ENCODE measurements at regions not wholly inside any gene's neighbourhood (a gene's known extent, or its start where the extent isn't known, plus 50 kb on each side); places are given as distances from the start of the nearest gene placed in this dataset.

- no peak for ATAC-seq
Observed at GRCh38 chr2:16271231-16271896, 331.0 kb downstream of the MYCN start.

DNA sequence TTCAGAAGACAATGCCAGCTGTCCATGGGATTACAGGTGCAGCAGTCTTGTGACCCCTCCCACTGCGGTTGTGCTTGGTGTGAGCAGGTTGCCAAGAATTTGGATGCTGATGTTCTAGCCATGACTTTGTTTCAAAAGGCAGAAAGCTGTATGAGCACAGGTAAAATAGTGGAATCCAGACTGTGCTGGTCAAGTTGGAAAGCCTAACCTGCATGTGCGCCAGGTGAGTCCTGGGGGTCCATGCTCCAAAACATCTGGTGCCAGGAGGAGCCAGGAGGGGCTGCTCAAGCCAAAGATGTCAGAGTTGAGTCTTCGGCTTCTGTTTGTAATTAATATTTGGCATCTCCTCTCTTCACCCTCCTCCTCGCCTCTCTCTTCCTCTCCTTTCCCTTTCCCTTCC lies 330.1 kb downstream of the MYCN start:
- ATAC-seq: no peak

- no peak for ATAC-seq
Observed at GRCh38 chr2:16268301-16269000, 328.1 kb downstream of the MYCN start.

- ATAC-seq: no peak
Observed at GRCh38 chr2:16266571-16266970, 326.2 kb downstream of the MYCN start.

GRCh38 chr2:16264931-16265540 lies 324.7 kb downstream of the MYCN start:
- ATAC-seq: no peak

- ATAC-seq: no peak
Observed at GRCh38 chr2:16264491-16264890, 324.1 kb downstream of the MYCN start.

- ATAC-seq: no peak
Observed at GRCh38 chr2:16263241-16263890, 323.0 kb downstream of the MYCN start.

DNA sequence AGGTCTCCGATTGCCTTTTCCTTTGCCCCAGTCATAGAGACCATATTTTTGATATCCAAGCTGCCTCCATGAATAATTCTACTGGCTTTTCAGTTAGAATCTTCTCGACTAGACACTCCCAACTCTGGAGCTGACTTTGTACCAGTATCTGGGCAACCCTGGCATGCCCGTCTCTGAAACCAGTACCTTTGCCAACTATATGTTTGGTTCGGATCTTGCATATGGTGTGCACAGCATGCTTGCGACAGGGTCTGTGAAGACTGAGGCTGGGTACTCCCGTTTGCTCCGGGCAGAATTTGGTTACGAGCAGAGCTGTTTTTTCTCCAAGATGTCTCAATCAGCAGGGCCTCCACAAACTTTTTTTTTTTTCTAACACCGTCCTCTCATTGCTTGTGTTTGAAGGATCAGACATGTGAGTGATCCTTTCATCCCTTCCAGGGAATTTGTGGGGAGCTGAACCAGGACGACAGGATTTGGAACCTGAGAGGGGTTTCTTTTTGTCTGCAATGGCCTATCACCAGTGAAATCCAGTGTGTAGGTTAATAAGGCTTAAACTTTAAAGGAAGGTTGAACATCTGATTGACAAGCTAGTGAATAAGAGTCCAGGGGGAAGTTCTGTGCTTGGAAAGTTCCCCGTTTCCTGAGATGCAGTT lies 322.3 kb downstream of the MYCN start:
- no peak for ATAC-seq

DNA sequence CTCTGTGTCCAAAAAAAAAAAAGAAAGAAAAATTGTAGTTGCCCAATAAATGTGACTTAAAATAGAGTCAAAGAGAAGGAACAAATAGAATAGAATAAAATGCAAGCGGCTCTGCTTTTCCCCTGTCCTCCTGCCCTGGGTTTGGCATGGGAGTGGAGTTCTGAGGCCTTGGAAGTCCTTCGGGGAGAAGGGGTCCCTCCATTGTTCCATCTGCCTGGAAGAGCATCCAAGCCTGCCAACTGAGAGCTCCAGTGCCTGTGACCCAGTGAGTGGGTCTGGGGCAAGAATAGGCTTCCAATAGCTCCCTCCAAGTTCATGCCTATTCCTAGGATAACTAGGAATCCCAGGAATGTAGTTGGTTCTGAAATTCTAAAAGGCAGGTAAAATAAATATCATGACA lies 321.4 kb downstream of the MYCN start:
- ATAC-seq: no peak

- no peak for ATAC-seq
Observed at GRCh38 chr2:16261071-16261470, 320.7 kb downstream of the MYCN start.

GRCh38 chr2:16260041-16260830 lies 319.9 kb downstream of the MYCN start:
- ATAC-seq: no peak

DNA sequence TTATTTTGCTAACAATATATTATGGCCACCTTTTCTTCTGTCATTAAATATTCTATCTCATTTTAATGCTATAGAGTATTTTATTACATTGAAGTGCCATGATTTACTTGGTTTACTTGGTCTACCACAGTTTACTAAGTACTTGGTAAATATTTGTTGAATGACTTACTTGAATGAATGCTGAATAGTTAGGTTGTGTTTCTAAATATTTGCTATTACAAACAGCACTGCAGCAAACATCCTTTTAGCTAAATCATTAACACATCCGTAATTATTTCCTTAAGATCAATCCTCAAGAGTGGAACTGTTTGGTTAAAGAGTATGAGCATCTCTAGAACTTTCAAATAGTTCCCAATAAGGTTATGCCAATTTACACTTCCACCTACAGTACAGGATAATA lies 318.7 kb downstream of the MYCN start:
- ATAC-seq: no peak

DNA sequence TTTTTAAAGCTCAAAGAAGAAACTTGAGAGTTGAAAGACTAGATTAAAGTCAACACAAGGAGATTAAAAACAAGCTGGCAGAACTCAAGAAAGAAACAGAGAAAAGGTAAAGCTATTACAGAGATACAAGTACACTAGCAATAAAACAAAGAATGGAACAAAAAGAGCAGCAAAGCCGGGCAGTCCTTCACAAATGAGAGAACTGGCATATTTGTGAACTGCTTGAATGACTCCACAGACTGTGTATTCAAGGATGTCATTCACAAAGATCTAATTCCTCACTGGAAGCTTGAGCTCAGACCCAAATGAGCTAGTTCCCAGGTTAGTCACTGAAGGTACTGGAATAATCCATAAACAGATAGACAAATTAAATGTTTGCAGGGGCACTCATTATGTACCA lies 318.0 kb downstream of the MYCN start:
- ATAC-seq: no peak

DNA sequence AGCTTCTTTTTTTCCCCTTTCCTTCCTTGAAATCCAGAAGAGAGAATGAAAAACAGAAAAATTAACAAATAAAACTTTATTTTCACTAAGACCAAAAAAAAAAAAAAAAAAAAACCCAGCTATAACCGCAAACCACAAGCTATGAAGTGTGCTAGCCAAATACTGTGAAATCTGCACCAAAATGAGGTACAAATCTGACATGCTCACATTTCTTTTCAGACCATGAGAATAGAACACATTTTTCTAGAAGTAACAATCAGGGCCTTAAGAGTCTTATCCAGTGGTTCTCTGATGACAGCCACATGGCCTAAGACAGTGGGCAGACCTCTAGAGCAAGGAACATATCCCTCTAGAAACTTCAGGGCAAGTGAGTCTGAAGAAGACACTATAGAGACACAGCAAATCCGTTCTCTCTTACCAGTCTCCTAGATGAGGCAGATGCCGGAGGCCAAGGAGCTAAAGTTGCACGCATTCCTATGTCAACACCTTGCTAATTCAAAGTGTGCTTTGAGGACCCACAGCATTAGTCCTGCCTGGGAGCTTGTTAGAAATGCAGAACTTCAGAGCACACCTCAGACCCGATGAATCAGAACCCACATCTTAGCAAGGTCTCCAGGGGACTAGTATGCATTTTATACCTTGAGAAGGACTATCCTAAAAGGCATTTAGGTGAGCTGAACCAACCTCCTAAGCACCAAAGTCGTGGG lies 317.1 kb downstream of the MYCN start:
- no peak for ATAC-seq

DNA sequence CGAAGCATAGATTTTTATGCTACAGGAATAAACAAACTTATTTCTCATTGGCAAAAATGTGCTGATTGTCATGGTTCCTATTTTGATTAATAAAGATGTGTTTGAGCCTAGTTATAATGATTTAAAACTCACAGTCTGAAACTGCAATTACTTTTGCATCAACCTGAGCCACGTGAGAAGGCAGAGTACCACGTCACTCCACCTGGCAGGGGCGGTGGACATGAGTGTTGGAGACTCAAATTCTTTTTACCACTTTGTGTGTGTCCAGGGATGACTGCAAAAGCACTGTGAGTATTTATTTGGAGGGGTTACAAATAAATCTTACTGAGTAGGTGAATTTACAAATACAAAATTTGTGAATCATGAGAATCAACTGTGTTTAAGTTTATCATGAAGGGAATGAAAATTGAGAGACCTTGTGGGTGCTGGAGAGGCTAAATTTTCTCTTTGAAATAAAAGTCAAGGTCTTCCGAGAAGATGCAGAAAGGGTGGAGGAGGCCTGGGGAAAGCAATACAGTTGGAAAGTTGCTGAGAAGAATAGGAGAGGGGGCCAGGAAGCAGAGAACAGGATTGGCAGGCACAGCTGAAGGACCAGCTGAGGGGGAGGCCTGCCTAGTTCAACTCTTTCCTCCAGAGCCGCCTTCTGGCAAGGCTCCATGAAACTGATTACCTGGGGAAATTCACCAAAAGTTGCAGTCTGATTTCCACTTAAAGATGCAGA lies 316.4 kb downstream of the MYCN start:
- ATAC-seq: no peak

GRCh38 chr2:16255120-16255519 lies 314.8 kb downstream of the MYCN start:
- ATAC-seq: no peak

- no peak for ATAC-seq
Observed at GRCh38 chr2:16254356-16254965, 314.1 kb downstream of the MYCN start.

DNA sequence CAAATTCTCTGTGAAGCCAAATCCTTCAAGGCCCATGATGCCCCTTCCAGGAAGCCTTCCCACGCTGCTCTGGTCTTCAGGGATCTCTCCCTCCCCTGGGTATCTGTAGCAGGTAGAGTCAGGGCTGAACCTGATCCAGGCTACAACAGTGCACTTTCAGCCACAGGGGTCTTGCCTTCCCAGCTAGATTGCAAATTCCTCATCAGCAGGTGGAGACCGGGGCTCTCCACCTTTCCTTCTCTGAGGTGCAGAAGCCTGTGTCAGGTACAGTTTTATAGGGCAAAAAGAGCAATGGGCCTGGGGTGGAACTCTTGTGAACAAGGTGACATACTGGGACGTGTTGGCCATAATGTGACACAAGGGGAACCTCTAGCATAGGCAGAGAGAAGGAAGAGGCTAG lies 312.9 kb downstream of the MYCN start:
- no peak for ATAC-seq

GRCh38 chr2:16252891-16253290 lies 312.5 kb downstream of the MYCN start:
- ATAC-seq: no peak

GRCh38 chr2:16252251-16252650 lies 311.9 kb downstream of the MYCN start:
- no peak for ATAC-seq
